Adrenal gland (tissue), 5 donors: ENCODE measurements at regions not wholly inside any gene's neighbourhood (a gene's known extent, or its start where the extent isn't known, plus 50 kb on each side); places are given as distances from the start of the nearest gene placed in this dataset.

Experiments used
- CTCF ChIP-seq, 6 experiments: fragments of 450-650 bp in 4 of 6; fragments of 200-600 bp in 2 of 6; sonication (generic) in 1 of 6; IDR thresholded peaks; 1 replicate in 5 of 6; 2 replicates in 1 of 6; pipeline versions ENCODE4 v1.5.1 to v1.8.0; 2016 to 2021; ENCODE audit warnings: antibody characterized with exemption in 6 of 6, mild to moderate bottlenecking in 2 of 6, moderate library complexity in 1 of 6
- POLR2A ChIP-seq, 2 donors: fragments of 450-650 bp; IDR thresholded peaks; one replicate each; pipeline ENCODE4 v1.6.1; 2017; ENCODE audit warnings: antibody characterized with exemption in 2 of 2, mild to moderate bottlenecking in 2 of 2, moderate library complexity in 1 of 2
- donor health status: DM: no; HTN: no; CAD: no.

- TF ChIP-seq POLR2A (IDR thresholded peaks at IDR 0.05) (no peak), CTCF (IDR thresholded peaks at IDR 0.05) (no peak)
These were observed 1664.3 kb downstream of the C4orf33 start for GRCh38 chr4:130760246-130760645.
